Lung microvascular endothelial cell (primary cell): ENCODE measurements at regions not wholly inside any gene's neighbourhood (a gene's known extent, or its start where the extent isn't known, plus 50 kb on each side); places are given as distances from the start of the nearest gene placed in this dataset.
A peak's percentile ranks its signal among the peaks of the same experiment; 100 is the strongest.
"Not testable (repeated sequence)": the region's sequence is repeated elsewhere in the genome, so short reads cannot be mapped to it uniquely, and the experiment has no call there.

Experiments
- DNase-seq, 2 donors: peaks; one replicate each; pipeline versions ENCODE4 v3.0.0 to v3.0.0-alpha.2; 2010; ENCODE audit warnings: low read depth in 2 of 2

DNA sequence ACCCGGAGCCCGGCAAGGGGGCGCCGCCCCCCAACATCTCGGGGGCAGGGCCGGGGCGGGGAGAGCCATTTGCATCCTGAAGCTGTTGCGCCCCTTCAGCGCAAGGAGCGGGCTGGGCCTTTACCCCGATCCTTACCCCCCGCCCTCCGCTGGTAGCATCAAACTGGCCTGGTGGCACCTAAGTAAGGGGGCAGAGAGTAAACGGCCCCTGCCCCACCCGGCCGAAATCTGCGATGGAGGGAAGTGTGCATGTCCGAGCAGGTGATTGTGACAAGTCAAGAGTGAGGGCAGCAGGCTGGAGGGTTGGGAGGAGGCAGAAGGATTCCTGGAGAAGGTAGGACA, 101.2 kb downstream of the ESM1 start:
- no peak for DNase-seq

DNA sequence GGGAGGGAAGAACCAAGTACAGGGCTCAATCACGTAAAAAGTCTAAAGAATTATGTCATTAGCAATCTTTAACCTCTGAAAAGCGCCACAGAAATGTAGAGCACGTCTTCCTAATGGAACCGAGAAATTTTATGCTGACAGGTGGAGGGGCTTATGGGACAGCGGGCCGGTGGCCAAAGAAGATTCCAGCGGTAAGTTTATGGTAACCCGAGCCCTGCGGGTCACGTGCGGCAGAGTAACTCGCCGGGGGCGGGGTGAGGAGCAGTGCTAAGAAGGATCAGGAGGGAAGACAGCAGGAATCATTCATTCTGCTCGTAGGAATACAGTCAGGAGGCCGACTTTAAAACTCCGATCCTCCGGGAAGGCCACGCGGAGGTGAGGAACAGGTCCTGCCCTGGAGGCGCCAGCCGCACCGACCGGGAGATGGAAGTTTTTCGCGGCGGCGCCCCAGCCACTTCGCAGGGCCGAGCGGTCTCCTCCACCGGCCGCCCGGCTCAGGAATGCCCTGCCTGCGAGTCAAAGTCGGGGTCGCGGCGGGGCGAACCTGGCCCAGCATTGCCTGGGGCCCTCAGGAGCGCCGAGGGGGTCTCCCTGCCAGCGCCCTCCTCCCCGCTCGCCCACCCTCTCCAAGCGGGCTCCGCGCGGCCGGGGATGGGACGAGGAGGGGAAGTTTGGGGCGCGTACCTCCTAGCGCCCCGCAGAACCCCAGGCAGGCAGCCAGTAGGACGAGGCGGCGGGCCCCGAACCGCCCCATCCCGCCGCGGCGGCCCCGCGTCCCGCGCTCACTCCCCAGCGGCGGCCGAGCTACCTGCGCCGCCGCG, 101.8 kb downstream of the ESM1 start:
- peak; percentile 8 to 9 for DNase-seq

DNA sequence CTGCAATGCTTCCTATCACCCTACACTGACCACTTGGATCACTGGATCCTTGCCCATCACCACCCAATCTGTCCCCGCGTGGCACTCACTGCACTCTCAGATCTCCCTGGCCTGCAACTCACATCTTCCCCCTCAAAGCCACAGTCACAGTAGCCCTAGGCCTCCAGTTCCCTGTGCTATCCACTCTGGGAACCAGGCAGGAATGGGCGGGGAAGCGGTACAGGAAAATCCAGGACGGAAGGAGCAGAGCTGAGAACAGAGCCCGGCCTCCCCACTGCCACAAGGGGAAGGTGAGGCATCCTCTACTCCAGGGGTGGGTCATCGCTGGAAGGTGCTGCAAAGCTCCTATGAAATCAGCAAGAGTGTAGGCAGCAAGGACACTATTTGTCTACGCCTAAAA, 102.6 kb downstream of the ESM1 start:
- no peak for DNase-seq

DNA sequence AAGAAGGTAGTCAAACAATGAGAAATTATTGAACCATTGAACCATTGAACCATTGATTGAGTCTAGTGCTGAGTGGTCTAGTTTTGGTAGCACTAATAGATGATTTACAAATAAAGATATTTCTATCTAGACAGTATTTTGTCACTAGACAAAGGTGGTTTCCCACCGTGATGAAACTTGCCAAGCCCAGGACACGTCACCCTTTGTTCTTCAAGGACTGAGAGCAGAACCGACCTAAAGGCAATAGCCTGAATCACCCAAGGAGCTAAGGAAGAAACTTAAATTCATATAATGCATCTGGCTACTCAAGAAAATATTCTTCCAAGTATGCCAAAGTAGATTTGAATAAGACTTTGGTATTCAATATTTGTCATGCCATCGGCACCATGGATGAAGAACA, 103.3 kb downstream of the ESM1 start:
- DNase-seq: no peak

DNA sequence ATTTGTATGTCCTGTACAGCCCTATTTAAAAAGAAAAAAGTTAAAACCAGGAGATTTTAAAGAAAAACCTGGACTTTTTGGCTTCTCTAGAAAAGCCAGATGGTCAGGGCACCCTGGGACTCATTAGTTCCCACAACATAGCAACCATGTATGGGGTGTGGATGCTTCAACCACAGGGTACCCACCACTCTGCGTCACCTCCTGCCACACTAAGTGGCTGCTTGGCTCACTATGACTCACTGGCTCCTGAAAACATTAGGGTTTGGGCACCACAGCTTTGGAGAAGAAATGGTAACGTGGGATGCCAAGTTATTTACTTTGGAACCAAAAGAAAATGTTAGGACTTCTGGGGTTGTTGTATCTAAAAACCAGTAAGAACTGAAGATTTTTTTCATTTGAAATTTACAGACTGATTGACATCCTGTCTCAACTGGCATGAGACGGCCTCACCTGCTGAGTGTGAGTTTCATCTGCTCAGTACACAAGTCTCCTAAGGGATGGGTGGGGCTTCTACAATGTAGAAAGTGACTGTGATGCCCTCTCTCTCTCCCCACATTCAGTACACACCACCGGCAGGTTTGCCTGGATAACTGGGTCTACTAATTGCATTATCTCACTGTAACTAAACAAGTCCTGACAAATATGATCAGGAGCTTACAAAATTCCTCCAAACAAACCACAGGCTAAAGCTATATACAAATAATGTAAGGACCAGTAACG, 103.9 kb downstream of the ESM1 start:
- no peak for DNase-seq

DNA sequence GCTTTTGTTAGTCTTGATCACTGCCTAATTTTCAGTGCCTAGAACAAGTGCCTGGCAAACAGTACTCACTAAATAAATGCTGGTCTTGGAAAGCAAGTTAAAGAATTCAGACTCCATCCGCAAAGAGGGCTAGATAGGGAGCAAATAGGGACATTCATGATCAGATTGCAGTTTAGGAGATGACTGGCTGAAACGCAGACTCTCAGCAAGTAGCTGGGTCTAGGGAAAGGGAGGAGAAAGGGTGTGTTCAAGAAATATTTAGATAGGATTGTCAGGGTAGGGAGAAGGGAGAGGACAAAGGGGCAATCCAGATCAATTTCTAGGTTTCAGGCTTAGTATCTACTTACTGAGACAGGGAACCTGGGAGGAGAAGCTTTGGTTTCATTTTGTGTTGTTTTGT, 108.4 kb downstream of the ESM1 start:
- no peak for DNase-seq

DNA sequence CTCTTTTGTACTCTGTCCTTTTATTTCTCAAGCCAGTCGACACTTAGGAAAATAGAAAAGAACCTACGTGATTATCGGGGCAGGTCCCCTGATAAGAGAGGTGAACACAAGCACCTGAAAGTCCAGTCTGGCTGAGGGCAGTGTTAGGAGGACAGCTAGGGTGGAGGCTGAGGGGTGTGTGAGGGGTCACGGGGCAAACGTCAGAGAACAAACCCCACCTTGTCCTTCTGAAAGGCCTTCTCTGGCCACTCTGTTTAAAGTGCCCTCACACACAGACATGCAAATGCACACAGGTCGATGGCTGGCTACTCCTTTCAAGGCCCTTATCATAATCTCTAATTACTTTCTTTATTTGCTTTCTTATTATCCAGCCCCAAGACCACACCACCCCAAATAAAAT, 108.8 kb downstream of the ESM1 start:
- DNase-seq: no peak

DNA sequence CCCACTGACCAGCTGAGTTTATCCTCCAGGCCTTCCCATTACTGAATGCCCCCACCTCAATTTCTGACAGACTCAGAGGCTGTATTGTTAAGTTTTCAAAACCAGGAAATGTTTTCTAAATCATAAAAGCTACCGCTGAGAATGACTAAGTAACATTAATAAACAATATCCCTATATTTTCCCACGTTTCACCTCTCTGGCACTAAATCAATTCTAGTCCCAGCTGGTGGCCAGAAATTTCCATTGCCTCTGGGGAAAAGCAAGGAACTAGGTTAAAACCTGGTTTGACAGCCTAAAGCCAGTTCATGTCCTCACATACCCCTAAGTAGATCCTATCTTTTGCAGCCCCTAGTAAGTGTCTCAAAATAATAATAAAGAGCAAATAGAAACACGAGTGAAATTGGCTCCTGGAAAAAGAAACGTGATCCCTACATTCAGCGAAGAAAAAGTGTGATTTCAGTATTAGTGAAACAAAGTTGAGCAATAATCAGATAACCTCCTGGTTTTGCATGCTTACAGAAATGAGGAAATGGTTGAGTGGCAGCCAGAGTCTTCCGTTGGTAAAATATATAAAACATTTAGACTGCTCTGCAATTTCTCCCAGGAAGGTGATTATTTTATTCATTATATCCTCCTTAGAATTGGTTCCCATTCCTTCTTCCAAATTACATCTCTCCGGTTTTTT, 110.9 kb downstream of the ESM1 start:
- DNase-seq: peak; percentile 58 to 78

DNA sequence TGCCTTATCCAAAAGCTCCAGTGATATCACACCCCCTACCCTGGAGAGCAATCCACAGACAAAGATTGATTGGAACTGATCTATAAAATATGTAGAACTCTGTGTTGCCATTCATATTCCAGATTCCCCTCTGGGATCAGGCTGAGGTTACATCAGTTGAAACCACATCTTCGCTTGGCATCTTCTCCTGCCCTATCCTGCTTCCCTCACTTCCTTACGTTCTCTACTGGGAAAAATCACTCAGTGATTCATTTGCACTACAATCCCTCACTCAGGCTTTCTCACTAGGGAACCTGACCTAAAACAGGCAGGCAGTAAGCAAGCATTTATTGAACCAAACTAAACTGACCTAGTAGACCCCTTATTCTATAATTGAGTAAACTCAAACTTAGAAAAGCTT, 111.7 kb downstream of the ESM1 start:
- peak in 1 of 2 donors; percentile 27 for DNase-seq

DNA sequence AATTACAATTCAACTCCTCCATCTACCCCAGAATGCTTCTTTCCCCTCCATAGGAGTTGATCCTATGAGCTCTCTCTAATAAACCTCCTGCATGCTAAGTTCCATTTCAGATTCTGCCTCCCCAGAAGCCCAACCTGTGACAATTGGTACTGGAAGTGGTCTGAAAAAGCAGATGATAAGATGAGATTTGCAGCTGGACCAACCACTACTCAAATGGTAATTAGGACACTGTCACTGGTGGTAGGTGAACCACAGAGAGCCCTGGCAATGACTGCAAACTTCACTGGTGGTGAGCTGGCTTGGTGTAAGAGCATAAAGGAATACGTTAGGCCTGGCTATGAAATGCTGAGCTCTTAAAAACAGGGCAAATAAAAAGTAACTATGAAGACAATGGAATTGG, 112.6 kb downstream of the ESM1 start:
- no peak for DNase-seq

DNA sequence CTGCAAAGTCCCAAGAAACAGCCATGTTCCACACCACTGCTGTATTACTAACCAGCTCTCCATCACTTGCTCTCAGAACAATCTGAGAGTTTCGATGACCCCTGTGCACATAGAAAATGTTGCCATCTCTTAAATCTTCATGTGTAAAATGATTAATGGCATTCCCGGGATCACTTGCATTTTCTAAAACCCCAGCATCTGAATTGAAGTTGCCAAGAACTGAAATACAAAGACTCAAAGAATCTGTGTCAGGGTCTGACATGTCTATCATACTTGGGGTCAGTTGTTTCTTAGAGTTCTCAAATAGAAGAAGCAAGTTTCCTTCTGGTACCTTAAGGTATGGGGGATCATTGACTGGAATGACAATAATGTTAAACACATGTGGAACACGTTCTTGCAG, 115.1 kb downstream of the ESM1 start:
- no peak for DNase-seq

DNA sequence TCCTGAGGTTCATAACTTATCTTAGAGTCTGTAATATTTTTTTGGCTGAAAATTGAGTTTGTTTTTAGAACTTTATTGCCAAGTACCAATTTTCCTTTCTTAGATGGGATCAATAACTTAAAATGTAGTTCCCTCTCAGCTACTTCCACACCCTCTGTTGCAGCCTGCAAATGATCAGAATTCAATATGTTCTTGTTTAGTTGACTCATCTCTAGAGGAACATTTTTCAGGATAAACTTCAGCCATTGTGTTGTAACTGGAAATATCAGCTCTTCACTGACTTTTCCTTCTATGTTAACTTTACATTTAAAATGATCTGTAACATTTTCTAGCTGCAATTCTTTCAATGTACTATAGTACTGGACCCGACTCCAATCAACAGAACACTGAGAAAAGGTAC, 115.7 kb downstream of the ESM1 start:
- DNase-seq: no peak

DNA sequence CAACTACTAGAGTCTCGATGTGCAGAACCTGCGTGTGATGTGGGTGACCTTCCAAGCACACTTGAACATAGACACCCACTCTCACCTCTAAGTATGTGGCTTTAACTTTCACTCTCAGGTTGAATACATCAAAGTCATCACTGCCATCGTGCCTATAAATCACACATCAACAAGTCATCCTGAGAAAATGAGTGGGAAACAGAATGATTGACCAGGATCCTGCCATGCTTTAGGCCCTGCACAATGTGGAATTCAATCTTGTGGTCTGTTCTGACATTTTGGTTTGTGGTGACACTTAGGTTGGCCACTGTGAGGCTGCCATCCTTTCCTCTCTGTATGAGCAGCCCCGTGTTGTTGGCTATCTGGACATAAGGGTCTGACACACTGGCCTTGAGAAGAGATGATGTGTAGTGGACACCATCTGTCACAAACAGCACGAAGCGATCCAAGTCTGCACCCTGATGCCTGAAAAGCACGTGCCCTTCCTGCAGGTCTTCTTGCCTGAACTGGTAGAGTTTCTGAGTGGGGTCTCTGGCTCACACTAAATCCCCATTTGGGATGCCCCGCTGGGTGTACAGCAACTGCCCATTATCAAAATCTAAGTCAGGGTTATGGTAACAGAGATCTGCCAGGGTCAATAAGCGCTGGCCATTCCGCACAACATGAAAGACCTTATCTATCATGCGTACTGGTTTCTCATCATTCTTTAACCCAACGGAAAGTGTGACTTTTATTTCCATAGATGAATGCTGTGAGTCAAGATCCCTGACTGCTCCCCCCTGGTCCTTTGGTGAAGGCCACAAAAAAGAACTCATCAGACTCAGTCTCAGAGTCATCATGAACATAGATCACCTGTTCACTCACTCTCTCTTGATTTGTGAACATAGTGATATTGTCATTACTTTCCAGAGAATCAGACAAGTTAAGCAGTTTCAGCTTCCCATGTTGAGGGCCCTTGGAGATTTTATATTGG, 116.6 kb downstream of the ESM1 start:
- DNase-seq: no peak

DNA sequence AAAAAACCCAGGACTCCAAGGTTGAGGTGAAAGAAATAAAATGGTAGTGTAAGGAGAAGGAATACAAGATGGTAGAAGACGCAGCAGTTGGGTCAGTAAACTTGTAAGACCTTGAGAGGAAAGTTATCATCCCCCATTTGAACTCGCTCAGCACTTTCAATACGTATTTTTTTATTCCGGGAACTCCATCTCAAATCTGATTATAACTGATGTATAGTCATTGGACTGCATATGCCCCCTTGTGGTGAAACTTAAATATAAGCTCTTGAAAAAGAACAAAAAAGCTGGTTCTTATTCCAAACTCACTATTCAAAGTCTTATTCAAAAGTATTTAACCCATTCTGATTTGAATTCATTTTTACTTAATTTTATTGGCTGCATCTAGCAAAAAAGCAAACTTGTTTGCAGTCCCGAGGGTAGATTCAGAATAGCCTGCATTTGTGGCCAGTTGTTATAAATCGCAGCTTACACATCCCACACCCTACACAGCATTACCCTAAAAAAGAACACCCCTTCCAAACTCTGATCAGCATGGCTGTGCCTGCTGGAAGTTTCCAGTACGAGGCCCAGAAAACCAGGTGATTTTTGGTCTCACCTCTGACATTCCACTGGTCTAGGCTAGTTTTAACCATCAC, 118.0 kb downstream of the ESM1 start:
- DNase-seq: peak; percentile 71 to 74

DNA sequence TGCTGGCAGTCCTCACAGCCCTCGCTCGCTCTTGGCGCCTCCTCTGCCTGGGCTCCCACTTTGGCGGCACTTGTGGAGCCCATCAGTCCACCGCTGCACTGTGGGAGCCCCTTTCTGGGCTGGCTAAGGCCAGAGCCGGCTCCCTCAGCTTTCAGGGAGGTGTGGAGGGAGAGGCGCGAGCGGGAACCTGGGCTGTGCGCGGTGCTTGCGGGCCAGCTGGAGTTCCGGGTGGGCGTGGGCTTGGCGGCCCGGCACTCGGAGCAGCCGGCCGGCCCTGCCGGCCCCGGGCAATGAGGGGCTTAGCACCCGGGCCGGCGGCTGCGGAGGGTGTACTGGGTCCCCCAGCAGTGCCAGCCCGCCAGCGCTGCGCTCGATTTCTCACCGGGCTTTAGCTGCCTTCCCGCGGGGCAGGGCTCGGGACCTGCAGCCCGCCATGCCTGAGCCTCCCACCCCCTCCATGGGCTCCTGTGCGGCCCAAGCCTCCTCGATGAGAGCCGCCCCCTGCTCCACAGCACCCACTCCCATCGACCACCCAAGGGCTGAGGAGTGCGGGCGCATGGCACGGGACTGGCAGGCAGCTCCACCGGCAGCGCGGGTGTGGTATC, 120.4 kb downstream of the ESM1 start:
- DNase-seq: not testable (repeated sequence)

DNA sequence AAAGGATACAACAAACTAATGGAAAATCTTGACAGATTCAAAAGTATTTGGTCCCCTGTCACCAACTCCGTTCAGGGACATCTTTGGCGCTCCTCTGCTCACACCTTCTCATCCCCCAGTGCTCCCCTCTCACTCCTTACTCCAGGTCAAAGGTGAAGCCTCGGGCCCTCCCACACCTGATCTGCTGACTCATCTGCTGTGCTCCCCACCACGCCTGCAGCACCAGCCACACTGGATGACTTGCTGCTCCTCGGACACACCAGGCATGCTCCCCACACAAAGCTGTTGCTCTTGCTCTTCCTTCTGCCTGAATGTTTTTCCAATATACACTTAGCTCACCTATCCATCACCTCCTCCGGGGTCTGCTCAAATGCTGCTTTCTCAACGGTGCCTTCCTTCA, 123.4 kb downstream of the ESM1 start:
- DNase-seq: no peak

DNA sequence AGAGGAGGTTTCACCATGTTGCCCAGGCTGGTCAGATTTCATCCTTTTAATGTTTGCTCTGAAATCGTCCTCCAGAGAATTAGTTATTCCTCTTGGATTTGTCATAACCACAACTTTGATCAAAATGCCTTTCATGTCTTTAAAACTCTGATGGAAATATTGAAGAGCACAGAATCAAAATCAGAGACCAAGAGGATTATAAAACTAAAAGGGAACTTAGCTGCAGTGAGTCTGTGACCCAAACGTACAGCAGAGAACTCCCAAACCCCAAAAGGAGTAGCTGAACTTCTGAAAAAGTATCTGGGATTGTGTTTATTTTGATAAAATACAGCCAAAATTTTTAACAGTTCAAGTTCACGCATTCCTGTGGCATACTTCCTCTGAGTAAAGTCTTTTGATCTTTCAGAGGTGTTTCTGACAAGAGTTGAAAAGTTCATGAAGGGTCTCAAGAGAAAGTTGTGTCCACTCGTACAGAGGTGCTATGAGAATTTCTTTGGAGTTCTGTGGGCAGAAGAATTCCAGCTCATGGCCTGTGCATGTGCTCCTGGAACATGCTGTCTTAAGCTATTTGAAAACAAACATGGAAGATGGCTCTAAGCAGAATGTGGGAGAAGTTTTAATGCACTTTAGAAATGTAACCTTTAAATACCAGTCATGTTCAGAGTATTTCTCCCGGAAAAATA, 124.0 kb downstream of the ESM1 start:
- DNase-seq: no peak

DNA sequence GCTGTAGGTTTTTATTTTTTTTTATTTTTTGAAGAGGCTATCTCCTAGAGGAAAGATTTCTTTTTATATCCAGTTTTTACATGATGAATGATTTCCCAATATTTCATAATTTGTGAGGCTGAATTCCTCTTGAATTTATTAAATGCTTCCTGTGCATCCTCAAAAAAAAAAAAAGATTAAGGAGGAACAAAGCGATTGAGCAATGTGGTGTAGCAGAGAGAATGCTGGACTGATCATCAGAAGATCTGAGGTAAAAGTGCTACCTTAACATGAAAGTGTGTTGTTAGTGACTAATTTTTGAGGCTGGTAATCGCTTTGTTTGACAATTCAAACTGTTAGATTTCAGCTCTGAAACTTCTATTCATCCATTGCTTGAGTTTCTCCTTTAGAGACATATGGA, 125.1 kb downstream of the ESM1 start:
- no peak for DNase-seq

DNA sequence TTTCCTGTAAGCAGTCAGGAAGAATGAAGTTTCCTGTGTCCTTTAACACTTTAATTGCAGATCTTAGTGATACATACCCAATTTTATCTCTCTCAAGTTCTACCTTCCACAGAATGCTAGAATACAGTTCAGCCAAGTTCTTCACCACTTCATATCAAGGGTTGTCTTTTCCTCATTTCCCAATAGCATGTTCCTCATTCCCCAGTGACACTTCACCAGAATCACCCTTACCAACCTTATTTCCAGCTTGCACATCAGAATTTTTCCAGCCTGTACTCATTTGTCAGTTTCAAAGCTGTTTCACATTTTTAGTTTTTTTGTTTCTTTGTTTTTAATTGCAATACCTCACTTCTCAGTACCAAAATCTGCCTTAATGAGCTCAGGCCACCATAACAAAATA, 126.1 kb downstream of the ESM1 start:
- no peak for DNase-seq
